B cell (primary cell): ENCODE measurements at regions not wholly inside any gene's neighbourhood (a gene's known extent, or its start where the extent isn't known, plus 50 kb on each side); places are given as distances from the start of the nearest gene placed in this dataset.

ENCODE experiments used
- ATAC-seq: fragments of 200-7000 bp; cut with Tn5 transposase; one replicate; pipeline ENCODE4 v1.10.0; 2021; ENCODE audit warnings: low read depth, mild to moderate bottlenecking, moderate number of reproducible peaks, moderate library complexity
- CTCF ChIA-PET: fragments of 350-600 bp; sonication (Branson Sonifier 250); formaldehyde crosslinking; loops from one replicate; lab custom pipeline; 2021; ENCODE audit warnings: antibody characterized with exemption, inconsistent platforms; lab: Charles Lee
- POLR2A ChIA-PET: fragments of 350-600 bp; sonication (Branson Sonifier 250); formaldehyde crosslinking; loops from one replicate; lab custom pipeline; 2021; ENCODE audit warnings: antibody characterized with exemption; lab: Charles Lee
- DNase-seq: peaks from one replicate; pipeline ENCODE4 v3.0.0; 2013
- H2AFZ ChIP-seq: 2 replicates; pipeline ENCODE4 v1.6.1; 2012; ENCODE audit warnings: mild to moderate bottlenecking, low read depth, low read length; ENCODE audit not compliant: insufficient read depth, poor library complexity, severe bottlenecking
- H3K27ac ChIP-seq, 2 donors: 1 replicate in 1 of 2; 2 replicates in 1 of 2; pipeline ENCODE4 v1.5.1; 2012 to 2013; ENCODE audit warnings: low read length in 2 of 2, mild to moderate bottlenecking in 2 of 2, moderate library complexity in 1 of 2
- H3K27me3 ChIP-seq, 4 experiments: fragments of 200-600 bp in 1 of 4; sonication (generic) in 1 of 4; replicated peaks in 1 of 4; 1 replicate in 2 of 4; 2 replicates in 2 of 4; pipeline versions ENCODE4 v1.6.1 to v1.7.0; 2013 to 2016; ENCODE audit warnings: low read length in 3 of 4, mild to moderate bottlenecking in 2 of 4, mixed read lengths in 1 of 4, moderate library complexity in 1 of 4; ENCODE audit not compliant: insufficient read depth in 4 of 4, control insufficient read depth in 3 of 4; ENCODE audit errors: control extremely low read depth in 1 of 4
- H3K36me3 ChIP-seq, 2 experiments: replicated peaks in 1 of 2; 1 replicate in 1 of 2; 2 replicates in 1 of 2; pipeline versions ENCODE4 v1.6.1 to v1.7.1; 2013; ENCODE audit warnings: low read length in 1 of 2; ENCODE audit not compliant: insufficient read depth in 2 of 2, control insufficient read depth in 1 of 2; ENCODE audit errors: control extremely low read depth in 1 of 2, extremely low read depth in 1 of 2
- H3K4me1 ChIP-seq, 2 donors: fragments of 200-600 bp in 1 of 2; sonication (generic) in 1 of 2; 1 replicate in 1 of 2; 2 replicates in 1 of 2; pipeline versions ENCODE4 v1.5.1 to v1.6.1; 2013 to 2017; ENCODE audit warnings: low read length in 2 of 2; ENCODE audit not compliant: control insufficient read depth in 2 of 2, insufficient read depth in 2 of 2
- H3K4me2 ChIP-seq: replicated peaks from 2 replicates; pipeline ENCODE3; 2012; ENCODE audit warnings: mild to moderate bottlenecking, low read depth, low read length; ENCODE audit not compliant: poor library complexity, severe bottlenecking
- H3K4me3 ChIP-seq, 5 experiments: fragments of 200-600 bp in 1 of 5; sonication (generic) in 1 of 5; 1 replicate in 3 of 5; 2 replicates in 2 of 5; pipeline versions ENCODE4 v1.5.1 to v1.7.0; 2011 to 2016; ENCODE audit warnings: low read length in 4 of 5, mild to moderate bottlenecking in 4 of 5, low read depth in 2 of 5, control low read depth in 1 of 5, moderate library complexity in 1 of 5; ENCODE audit not compliant: insufficient read depth in 1 of 5; ENCODE audit errors: control extremely low read depth in 1 of 5, extremely low read depth in 1 of 5
- H3K79me2 ChIP-seq: fragments of 200-600 bp; sonication (generic); one replicate; pipeline ENCODE4 v1.6.0; 2016; ENCODE audit warnings: low read length; ENCODE audit not compliant: control insufficient read depth, insufficient read depth
- H3K9ac ChIP-seq: fragments of 200-600 bp; sonication (generic); 2 replicates; pipeline ENCODE4 v1.6.1; 2017; ENCODE audit warnings: mild to moderate bottlenecking, low read length, moderate library complexity
- H3K9me3 ChIP-seq, 3 donors: one replicate each; pipeline versions ENCODE4 v1.6.1 to v1.7.1; 2013; ENCODE audit warnings: low read length in 2 of 3; ENCODE audit not compliant: control insufficient read depth in 2 of 3, insufficient read depth in 1 of 3; ENCODE audit errors: control extremely low read depth in 1 of 3
- H4K20me1 ChIP-seq: 2 replicates; pipeline ENCODE4 v1.6.0; 2012; ENCODE audit warnings: mild to moderate bottlenecking, low read length; ENCODE audit not compliant: insufficient read depth, control insufficient read depth, poor library complexity, severe bottlenecking
- H3K27ac Mint-ChIP-seq: one replicate; pipeline ENCODE4 v1.8.0; 2021; ENCODE audit warnings: mixed read lengths
- H3K27me3 Mint-ChIP-seq: one replicate; pipeline ENCODE4 v1.8.0; 2021; ENCODE audit warnings: mixed read lengths
- H3K4me1 Mint-ChIP-seq: one replicate; pipeline ENCODE4 v1.8.0; 2021; ENCODE audit warnings: mixed read lengths
- H3K4me3 Mint-ChIP-seq: one replicate; pipeline ENCODE4 v1.8.0; 2021; ENCODE audit warnings: mixed read lengths
- H3K9me3 Mint-ChIP-seq: one replicate; pipeline ENCODE4 v1.8.0; 2022; ENCODE audit warnings: mixed read lengths; ENCODE audit not compliant: insufficient read depth
- EZH2 ChIP-seq: IDR thresholded peaks from 2 replicates; pipeline ENCODE4 v1.6.1; 2012; ENCODE audit warnings: borderline replicate concordance, low read depth, mild to moderate bottlenecking, moderate library complexity, low read length; ENCODE audit not compliant: insufficient read depth, poor library complexity, severe bottlenecking
- WGBS: methylation state at CpG from one replicate; pipeline ENCODE4 v1.1.5; 2013; ENCODE audit warnings: missing lambda C conversion rate; ENCODE audit not compliant: insufficient coverage; 5-methylcytosine and 5-hydroxymethylcytosine counted together
- intact Hi-C: fragments of 100-400 bp; cut with micrococcal nuclease; formaldehyde crosslinking; loops from one replicate; pipeline ENCODE4 v1.10.0; 2022
- TF ChIP-seq, protein P1 (sequence below): fragments of 200-600 bp; IDR thresholded peaks from one replicate; pipeline ENCODE4 v1.8.0; 2022; ENCODE audit warnings: antibody characterized with exemption, mild to moderate bottlenecking

DNA sequence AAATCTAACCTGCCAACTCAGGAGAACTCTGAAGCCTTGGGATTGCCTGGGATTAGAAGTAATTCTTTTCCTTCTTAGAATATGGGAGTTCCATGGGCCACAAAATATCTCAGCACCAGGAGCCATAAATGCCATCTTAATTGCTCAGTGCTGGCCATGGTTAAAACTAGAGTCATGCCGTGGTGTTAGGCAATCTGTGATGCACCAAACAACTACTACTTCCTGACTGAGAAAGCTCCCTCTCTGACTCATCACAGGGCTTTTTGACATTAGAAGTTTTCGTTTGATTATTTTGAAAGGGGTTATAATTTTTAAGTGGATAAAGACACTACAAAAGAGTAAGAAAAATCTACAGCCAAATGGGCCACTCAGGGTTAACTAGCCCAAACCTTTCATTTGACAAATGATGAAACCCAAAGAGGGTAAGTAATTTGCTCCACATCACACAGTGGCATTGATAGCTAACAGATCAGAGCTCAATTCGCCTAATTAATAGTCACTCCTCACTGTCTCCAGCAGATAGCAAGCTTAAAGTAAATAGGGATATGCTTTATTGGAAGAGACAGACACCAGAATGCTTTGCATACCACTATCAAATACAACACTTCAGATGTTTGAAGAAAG is 377.3 kb downstream of the EMP1 start:
- no peaks in the 10 kb centered on the region for H3K79me2 ChIP-seq
- TF ChIP-seq EZH2 = no peak
- TF ChIP-seq, protein P1, sequence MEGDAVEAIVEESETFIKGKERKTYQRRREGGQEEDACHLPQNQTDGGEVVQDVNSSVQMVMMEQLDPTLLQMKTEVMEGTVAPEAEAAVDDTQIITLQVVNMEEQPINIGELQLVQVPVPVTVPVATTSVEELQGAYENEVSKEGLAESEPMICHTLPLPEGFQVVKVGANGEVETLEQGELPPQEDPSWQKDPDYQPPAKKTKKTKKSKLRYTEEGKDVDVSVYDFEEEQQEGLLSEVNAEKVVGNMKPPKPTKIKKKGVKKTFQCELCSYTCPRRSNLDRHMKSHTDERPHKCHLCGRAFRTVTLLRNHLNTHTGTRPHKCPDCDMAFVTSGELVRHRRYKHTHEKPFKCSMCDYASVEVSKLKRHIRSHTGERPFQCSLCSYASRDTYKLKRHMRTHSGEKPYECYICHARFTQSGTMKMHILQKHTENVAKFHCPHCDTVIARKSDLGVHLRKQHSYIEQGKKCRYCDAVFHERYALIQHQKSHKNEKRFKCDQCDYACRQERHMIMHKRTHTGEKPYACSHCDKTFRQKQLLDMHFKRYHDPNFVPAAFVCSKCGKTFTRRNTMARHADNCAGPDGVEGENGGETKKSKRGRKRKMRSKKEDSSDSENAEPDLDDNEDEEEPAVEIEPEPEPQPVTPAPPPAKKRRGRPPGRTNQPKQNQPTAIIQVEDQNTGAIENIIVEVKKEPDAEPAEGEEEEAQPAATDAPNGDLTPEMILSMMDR = no peak
- H3K4me2 ChIP-seq = no peak overlapping the region
- intact Hi-C loops = no loop called here
- ChIA-PET POLR2A (no interaction called here), CTCF (no interaction called here)
- H3K4me1 Mint-ChIP-seq = no peaks in the 10 kb centered on the region
- no peak overlapping the region for H3K27ac Mint-ChIP-seq
- no peak overlapping the region for H3K4me3 ChIP-seq
- no CpG with 5 or more reads among the region's 3 CpGs for WGBS
- H2AFZ ChIP-seq = no peak overlapping the region
- no peaks in the 10 kb centered on the region for H3K9me3 Mint-ChIP-seq
- no peaks in the 10 kb centered on the region for H4K20me1 ChIP-seq
- no peak overlapping the region for H3K27ac ChIP-seq
- no peak for DNase-seq
- no peaks in the 10 kb centered on the region for H3K9me3 ChIP-seq
- H3K27me3 Mint-ChIP-seq = no peaks in the 10 kb centered on the region
- H3K4me1 ChIP-seq = no peaks in the 10 kb centered on the region
- no peaks in the 10 kb centered on the region for H3K36me3 ChIP-seq
- no peak for ATAC-seq
- no peak overlapping the region for H3K4me3 Mint-ChIP-seq
- H3K27me3 ChIP-seq = no peaks in the 10 kb centered on the region
- H3K9ac ChIP-seq = no peak overlapping the region

DNA sequence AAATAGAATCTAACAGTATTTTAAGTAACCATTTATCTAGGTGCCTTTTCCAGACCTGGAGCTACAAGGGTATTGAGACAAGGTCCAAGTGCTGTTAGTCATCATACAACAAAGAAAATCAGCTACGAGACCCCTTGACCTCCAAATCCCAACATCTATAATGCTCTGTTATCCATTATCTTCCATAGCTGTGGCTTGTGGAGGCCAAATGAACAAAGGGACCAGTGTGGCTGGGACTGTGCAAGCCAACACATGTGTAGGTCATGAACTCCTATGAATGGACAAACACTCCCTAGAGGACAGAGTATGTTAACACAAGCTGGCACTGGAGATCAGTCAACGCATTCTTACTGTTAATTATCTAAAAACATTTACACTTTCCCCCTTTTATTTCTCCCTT is 374.5 kb downstream of the EMP1 start:
- ATAC-seq (no peak), DNase-seq (no peak)
- Histone ChIP-seq H3K9ac (no peak overlapping the region), H3K4me1 (no peaks in the 10 kb centered on the region), H3K9me3 (no peaks in the 10 kb centered on the region), H3K36me3 (no peaks in the 10 kb centered on the region), H3K27me3 (peaks cover 0 to 5% (median 0%) of the 10 kb centered on the region in 4 experiments), H4K20me1 (no peaks in the 10 kb centered on the region), H3K4me2 (no peak overlapping the region), H3K79me2 (no peaks in the 10 kb centered on the region), H3K27ac (no peak overlapping the region), H3K4me3 (no peak overlapping the region), H2AFZ (no peak overlapping the region)
- intact Hi-C loops = no loop called here
- no peak overlapping the region for H3K27ac Mint-ChIP-seq
- TF ChIP-seq, protein P1 = no peak
- TF ChIP-seq EZH2 = no peak
- H3K4me3 Mint-ChIP-seq = no peak overlapping the region
- no peaks in the 10 kb centered on the region for H3K9me3 Mint-ChIP-seq
- POLR2A ChIA-PET = no interaction called here
- WGBS = 100% methylated on average over 1 of the region's 2 CpGs
- H3K4me1 Mint-ChIP-seq = no peaks in the 10 kb centered on the region
- H3K27me3 Mint-ChIP-seq = no peaks in the 10 kb centered on the region
- CTCF ChIA-PET = interaction anchor here (0.9 to 1.2 kb wide), 2 partner anchors 37 to 293 kb away, joined by 3 to 4 read pairs; no protein-coding TSS in a partner anchor
